Fibroblast of the conjunctiva (primary cell): ENCODE measurements at regions not wholly inside any gene's neighbourhood (a gene's known extent, or its start where the extent isn't known, plus 50 kb on each side); places are given as distances from the start of the nearest gene placed in this dataset.
A peak's percentile ranks its signal among the peaks of the same experiment; 100 is the strongest.

Experiments
- DNase-seq: peaks from one replicate; pipeline ENCODE4 v3.0.0-alpha.2; 2010; ENCODE audit warnings: low read depth

DNA sequence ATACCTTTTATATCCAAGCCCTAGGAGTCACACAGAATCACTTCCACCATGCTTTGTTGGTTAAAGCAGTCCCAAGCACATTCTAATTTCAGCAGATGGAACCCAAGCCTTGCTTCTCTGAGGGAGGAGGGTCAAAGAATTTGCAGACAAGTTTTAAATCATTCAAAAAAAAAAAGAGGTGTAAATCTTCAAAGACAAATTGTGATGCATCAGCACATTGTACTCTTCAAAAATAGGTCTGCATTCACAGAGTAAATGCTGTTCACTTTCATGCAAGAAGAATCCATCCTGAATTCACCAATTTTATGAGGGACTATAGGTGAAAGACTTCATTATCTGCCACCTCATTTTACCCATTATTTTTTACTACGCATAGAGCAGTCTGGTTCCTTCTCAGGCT lies 321.8 kb upstream of the PRDM1 start:
- no peak for DNase-seq

DNA sequence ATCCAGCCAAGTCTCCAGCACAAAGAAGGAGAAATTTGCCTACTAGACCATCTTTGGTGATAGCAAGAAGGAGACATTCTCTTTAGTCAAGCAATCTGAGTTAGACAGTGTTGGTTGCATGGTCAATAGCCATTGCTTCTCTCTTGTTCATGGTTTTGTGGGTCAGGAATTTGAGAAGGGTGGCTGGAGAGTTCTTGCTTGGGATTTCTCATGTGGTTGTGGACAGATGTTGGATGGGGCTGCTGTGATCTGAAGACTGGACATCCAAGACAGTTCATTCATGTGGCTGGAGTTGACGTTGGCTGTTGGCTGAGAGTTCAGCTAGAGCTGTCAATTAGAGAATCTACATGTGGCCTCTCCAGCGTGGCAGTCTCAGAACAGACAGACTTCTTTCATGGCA lies 322.3 kb upstream of the PRDM1 start:
- no peak for DNase-seq

DNA sequence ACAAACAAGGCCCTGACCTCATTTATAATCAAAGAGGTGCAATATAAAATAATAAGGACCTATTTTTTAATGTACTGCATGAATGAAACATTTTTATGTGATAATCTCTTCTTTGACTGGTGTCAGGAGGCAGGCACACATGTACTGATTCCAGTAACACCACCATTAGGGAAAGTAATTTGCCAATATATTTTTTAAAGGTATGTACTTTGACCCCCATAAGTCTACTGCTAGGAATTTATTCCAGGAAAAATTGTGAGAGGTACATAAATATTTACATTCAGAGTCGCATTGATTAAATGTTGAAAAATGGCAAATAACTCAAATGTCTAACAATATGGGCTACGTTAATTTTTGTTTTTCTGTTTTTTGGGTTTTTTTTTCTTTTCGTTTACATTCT lies 325.4 kb upstream of the PRDM1 start:
- no peak for DNase-seq

DNA sequence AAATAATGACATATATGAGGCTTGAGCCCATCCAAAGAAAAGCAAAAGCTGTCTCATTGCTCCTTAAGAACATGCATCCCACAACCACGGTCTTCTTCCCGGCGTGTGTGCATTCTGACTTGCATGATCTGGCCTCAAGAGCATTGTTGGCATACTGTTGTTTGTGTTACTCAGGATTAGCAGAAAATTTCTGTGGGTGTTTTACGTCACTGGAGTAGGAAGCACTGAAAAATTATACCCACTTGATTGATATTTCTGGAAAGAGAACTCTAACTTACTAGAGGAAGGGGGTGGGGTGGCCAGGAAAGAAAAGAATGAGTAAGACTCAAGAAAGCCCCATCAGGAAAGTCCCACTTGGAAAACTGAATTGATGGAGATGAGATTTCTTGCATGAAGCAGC lies 326.2 kb upstream of the PRDM1 start:
- DNase-seq, result no peak

DNA sequence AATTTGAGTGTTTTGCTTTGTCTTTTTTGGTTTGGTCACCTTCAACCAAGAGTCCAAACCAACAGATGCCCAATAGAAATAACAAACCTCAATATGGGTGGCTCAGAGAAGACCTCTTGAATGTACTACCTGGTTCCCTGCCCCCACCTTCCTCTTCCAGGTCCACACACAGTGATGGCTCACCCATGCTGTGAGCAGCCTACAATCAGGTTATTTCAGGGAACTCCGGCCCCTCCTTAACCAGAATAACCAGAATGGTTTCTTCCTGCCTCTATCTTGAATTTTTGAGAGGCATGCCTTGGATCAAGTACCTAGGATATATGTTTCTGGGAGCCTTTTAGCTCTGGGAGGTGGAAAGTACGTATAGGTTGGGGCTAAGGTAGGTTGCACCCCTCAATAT lies 327.1 kb upstream of the PRDM1 start:
- DNase-seq, result no peak

DNA sequence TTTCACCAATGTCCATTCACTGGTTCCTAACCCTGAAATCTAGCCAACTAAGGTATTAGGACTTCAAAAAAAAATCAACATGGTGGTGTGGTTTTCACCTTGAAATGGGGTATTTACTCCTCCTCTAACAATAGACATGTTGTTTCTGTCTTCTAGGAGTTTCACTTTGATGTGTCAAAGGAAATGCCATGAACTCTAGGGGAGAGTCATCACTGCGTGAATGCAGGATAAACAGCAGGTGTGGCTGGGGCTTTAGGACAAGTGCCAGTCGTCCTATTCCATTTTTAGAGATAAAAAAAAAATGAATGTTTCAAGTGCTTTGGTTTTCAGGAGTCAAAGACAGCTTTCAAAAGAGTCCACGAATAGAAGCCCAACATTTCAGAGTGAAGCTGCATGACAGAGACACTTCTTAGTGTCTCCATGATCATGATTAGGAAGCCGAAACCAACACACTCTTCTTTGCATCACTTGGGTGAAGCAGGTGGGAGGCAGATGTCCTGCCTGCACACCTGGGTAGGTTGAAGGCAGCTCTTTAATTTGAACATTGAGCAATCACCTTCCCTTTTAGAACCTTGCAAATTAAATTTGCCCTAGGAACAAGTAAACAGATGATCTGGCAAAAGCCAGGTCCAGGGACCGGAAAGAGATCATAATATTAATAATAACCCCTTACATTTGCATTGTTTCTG lies 328.5 kb upstream of the PRDM1 start:
- DNase-seq, result no peak

DNA sequence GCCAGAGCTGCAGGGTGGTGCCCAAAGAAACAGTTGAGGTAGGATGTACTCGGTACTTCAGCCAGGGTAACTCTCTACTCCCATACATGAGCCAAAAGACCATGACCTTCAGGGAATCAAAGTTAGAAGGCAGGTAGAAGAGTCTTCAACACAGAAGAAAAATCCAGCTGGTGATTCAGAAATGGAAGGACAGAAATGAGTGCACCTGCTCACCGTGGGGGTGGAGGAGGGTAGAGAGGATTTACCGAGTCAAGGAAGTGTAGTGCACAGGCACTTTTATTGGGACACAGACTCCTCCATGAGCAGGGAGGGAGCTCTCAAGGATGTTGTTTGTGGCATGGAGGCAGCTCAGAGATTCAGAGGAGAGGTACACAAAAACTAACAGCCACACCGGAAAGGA lies 330.3 kb upstream of the PRDM1 start:
- DNase-seq, result no peak

DNA sequence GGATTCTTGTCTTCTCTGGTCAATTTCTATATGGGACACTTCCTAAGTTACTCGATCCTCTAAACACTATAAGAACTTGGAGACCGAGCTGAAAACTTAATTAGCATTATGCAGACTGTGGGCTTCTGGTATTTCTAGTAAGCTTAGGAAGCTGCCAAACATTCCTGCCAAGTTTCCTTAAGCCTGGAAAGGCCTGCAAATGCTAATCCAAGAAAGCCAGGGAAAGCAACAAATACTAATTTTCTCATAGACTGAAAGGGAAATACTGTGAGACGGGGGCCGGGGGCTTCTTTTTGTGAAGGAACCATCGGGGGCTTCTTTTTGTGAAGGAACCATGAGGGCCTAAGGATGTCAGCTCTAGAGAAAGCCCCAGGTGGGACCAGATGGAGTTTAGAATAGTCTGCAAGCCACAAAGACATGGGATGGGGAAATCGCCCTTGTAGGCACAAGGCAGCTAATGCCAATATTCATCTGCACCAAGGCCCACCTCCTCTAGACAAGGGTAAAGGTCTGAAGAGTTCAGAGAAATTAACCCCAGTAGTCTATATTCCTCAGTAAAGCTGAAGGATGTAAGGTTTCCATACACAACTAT lies 332.4 kb upstream of the PRDM1 start:
- DNase-seq, result no peak

DNA sequence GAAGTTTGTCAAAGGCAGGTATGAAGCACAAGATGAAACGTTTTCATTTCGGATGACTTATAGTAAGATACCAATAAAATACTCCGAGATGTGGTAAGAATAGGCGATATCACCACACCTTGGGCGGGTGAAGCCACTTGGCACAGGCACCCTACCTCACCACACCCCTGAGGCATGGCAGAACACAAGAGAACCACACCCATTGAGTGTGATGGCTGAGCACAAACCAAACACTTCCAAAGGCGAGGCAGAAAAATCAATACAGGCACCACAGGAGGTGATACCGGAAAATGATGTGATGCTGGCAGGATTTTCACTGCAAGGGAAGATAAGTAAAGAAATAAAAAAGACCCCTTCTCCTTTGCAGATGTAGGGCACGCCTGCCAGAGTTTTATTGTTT lies 332.9 kb upstream of the PRDM1 start:
- no peak for DNase-seq

DNA sequence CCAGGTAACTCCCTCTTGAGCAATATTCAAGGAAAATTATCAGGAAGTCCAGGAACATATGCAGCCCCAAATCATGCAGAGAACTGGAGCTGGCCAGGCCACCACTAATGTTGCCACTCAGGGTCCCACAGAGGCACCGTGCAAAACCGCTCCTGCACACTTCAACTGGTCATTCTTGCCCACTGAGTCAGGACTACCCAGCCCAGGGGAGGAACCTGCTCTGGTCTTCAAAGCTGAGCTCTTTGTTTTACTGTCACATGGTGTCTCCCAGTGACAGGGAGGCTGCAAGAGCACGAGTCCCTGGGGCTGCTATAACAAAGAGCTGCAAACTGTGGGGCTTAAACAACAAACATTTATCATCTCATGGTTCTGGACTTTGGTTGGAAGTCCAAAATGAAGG lies 336.0 kb upstream of the PRDM1 start:
- DNase-seq, result no peak

DNA sequence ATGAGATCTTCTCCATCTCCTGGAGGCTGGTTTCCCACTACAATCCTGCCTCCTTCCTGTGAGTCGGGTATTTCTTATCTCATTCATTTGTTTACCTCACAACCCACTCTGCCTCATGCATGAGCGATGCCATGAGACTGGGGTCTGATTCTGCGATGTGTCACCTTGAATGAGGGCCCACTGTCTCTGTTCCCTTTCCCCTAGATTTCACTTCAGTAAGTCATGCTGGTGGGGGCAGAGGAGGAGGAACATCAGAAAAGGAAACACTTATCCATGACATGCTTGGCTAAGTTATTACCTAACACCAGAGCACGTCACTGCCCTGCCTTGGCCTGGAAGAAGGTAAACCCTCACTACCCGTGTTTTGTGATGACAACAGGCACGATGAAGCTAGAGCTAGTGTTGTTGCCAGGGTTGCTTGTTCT lies 337.4 kb upstream of the PRDM1 start:
- no peak for DNase-seq

DNA sequence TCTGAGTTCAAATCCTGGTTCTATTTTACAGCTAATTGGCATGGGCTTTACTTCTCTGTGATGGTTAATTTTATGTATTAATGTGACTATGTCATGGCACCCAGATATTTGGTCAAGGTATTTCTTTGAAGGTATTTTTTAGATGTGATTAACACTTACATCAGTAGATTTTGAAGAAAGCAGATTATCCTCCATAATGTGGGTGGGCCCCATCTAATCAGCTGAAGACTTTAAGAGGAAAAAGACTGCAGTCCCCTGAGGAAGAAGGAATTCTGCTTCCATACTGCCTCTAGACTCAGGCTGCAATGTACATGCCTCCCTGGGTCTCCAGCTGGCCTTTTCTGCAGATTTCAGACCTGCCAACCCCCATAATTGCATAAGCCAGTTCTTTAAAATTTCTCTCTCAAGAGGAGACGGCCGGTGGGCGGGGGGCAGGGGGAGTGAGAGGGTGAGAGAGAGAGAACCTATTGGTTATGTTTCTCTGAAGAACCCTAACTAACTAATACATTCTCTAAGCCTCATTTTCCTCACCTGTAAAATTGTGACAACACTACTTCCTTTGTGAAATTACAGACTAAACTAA lies 338.2 kb upstream of the PRDM1 start:
- DNase-seq, result no peak

DNA sequence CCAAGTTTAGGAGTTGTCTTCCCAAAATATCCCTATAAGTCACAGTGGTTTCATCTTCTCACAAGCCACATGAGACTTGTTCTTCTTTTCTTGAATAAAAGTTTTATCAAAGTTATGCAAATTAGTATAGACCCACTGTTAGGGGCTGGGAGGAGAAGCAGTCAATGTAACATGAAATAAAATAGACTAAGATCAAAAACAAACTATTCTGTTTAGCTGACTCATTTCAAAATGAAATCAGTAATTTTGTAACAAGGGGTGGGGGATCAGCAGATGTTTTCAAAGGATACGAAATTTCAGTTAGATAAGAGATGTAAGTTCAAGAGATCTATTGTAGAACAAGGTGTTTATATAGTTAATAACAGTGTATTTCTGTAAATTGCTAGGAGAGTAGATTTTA lies 339.6 kb upstream of the PRDM1 start:
- no peak for DNase-seq

DNA sequence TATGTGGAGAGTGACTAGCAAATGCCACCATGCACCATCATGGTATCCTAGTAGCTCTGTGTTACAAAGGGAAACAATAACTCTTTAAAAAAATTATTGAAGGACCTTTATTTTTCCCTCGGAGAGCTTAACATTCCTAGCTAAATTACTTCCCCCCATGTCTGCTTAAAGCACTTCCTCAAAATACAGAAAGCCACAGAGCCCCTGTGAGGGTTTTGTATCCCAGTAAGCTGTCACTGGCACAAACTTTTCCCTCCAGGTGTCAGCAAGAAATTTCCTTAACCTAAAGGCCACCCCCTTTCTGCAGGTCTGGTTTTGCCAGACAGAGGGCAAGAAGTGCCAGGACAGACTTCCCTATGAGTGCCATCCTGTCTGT lies 340.0 kb upstream of the PRDM1 start:
- DNase-seq, result no peak

DNA sequence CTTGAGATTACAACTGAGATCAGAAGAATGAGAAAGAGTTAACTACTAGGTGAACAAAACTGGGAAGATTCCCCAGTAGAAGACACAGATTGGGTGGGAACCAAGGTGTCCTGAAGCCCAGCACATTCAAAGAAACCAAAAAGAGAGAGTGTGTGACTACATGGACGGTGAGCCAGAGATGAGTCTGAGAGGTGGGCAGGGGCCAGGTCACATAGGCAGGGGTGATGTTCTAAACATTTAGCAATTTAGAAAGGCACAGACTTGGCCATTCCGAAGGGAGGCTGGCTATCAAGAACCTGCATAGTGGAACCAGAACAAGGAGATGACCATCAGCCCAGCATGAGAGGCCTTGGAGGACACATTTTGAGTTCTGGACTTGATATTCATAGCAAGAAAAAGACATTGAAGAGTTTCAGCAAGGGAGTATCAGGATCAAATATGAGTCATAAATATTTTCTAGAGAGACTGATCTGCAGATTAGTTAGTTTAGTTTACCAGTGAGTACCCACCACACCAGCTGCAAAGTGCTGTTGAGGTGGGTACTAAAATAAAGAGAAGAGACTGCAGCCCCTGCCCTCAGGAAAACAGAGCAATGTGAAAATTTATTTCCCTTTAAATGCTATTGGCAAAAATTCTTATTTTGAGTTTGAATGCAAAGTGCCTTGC lies 340.5 kb upstream of the PRDM1 start:
- DNase-seq, result no peak

DNA sequence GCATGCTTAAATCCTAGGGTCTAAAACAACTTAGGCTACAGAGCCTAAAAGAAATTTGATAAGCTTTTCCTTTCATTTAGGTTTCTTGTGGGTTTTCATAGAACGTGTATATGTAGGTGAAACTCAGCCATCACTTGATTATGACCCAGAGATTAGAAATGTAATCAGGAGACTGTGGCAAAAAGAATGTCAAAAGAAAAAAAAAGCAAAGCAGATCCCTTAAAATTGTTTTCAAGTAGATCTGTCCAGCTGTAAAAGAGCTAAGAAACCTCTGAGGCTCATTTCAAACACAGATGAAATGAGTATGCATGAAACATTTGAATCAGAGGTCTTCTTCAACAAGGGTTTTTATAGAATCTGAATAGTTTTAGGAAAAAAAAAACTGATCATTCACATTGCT lies 341.3 kb upstream of the PRDM1 start:
- no peak for DNase-seq

DNA sequence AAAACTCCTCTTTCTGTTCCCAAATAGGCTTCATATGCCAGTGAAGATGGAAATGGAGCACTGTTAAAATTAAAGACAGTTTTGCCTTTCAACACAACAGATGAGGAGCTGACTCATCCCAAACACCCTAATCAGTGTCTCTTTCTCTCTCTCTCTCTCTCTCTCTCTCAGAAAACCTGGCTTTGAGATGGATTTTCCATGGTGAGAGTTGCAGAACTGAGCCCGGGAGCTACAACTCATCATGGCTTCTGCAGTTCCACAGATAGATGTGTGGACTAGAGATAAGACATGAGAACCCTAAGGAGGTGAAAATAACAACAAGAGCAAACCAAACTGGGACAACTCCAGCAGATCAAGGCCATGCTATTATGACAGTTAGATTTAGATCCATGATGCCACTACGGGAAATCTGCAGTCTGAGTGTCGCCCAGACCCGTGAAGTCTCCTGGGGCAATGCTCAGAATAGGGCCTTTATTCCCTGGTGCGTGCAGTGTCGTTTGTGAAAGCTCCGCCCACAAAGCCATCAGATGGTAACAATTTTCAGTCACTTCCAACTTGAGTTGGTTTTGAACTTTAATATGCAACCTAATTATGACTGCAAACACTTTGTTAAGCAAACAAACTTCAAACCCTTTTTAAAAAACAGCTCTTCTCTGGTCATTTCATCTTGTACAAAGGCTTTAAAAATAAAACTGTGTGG lies 338.2 kb upstream of the PREP start:
- no peak for DNase-seq

DNA sequence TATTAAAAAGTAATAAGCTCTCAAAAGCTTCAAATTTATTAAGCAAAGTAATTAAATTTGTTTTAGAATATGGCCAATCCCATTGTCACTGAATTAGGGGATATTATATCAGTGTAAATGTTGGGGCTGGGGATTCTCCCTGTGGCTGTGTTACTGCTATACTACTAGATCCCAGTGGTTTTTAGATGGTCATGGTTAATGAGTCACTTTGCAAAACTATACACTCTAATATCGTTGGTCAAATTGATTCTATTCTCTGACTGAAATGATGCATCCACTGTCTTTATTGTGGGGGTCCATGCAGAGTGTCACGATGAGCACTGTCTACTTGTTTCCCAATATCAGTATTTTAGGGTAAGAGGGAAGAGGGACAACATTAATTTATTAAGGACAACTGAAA lies 336.9 kb upstream of the PREP start:
- no peak for DNase-seq

DNA sequence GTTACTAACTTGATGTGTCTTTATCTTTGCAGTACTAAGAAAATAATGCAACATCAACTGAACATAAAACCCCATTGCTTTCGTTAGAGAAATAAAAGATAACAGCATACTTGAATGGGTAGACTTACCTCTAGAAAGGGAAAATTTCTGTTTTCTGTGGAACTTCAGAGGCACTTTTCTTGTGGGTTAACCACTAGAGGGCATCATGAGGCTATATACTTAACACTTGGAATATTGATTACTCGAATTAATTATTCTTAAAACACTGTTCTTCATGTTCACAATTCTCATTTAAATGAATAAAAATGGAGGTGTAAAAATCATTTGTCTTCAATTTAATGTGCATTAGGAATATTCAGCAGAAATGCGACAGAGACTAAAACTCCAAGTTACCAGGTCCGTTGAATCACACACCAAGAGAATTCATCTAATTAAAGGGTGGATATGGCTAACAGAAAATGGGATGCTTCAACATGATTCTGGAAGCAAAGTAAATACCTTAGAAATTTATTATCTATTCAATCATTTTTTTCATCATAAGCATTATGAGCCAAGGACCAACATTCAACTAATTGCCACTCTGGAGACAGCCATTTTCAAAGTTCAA lies 330.8 kb upstream of the PREP start:
- DNase-seq, result peak; percentile 46

DNA sequence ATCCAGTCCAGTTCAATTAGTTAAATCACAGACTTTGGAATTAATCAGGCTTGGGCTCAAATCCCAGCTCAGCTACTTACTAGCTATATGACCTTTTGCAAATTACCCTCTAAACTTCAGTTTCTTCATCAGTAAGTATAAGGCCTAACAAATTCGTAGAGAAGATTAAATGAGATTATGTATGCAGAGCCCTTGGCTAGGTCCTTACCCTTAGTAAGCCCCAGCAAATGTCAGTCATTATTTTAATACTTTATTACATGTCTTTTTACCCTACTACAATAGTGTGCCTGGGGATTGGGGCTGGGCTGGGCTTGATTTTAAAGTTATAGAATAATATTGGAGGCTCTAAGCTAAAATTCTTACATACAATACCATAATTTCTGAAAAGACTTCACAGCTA lies 326.1 kb upstream of the PREP start:
- no peak for DNase-seq

DNA sequence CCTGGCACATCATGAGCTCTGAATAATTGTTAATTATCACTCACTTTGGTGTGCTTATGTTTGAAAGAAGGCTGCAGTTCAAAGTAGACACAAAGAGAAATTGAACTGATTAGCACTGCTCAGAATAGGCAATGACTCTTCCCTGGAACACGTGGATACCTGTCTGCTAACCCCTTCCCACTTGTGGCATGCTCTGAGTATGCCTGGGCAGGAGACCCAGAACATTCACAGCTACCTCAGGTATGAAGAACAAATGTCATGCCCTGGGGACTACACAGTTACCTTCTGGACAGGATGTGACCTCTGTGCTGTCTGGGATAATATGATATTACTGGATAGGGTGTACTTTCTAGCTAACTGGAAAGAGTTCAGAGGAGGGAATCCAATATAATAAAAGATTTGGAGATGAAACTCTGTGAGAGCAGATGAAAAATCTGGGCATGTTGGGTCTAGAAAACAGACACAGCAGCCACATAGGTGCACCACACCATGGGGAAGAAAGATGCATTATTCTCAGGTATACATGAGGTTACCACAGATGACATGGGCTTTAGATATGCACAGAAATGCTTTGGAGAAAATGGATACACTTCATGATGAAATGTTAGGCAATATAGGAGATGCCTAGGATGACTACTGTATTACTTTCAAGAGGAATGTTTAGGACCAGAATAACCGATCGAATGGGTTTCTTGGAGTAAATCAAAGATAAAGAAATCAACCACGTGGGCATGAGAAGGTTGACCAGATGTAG lies 324.2 kb upstream of the PREP start:
- no peak for DNase-seq

DNA sequence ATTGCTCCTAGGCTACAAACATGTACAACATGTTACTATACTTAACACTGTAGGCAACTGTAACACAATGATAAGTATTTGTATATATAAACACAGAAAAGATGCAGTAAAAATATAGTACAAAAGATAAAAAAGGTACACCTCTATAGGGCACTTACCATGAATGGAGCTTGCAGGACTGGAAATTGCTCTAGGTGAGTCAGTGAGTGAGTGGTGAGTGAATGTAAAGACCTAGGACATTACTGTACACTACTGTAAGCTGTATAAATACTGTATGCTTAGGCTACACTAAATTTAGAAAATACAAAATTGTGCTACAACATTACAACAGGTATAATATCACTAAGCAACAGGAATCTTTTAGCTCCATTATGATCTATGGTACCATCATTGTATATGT lies 312.0 kb upstream of the PREP start:
- no peak for DNase-seq
